Fibroblast of villous mesenchyme (primary cell): ENCODE measurements at regions not wholly inside any gene's neighbourhood (a gene's known extent, or its start where the extent isn't known, plus 50 kb on each side); places are given as distances from the start of the nearest gene placed in this dataset.
A peak's percentile ranks its signal among the peaks of the same experiment; 100 is the strongest.

Experiments
- DNase-seq: peaks from one replicate; pipeline ENCODE4 v3.0.0-alpha.2; 2010; ENCODE audit warnings: low read depth
- H3K4me3 ChIP-seq: 2 replicates; pipeline ENCODE4 v1.5.1; 2011; ENCODE audit warnings: low read depth, mild to moderate bottlenecking, low read length
- CTCF ChIP-seq: IDR thresholded peaks from 2 replicates; pipeline ENCODE4 v1.5.1; 2012; ENCODE audit warnings: low read depth, mild to moderate bottlenecking, low read length; ENCODE audit not compliant: insufficient read depth

- TF ChIP-seq CTCF = no peak
- no peak overlapping the region for H3K4me3 ChIP-seq
- no peak for DNase-seq
Measured at GRCh38 chr6:28743271-28743789, 180.5 kb downstream of the TRIM27 start.

- no peak for TF ChIP-seq CTCF
- H3K4me3 ChIP-seq = peak overlapping the region; percentile 24
- DNase-seq = no peak
Measured at GRCh38 chr6:28747083-28747630, 176.6 kb downstream of the TRIM27 start.

GRCh38 chr6:28747631-28748157, 176.1 kb downstream of the TRIM27 start:
- peak; percentile 55 for DNase-seq
- TF ChIP-seq CTCF = no peak
- peak overlapping the region; percentile 24 for H3K4me3 ChIP-seq

GRCh38 chr6:28748192-28748591, 175.6 kb downstream of the TRIM27 start:
- TF ChIP-seq CTCF = no peak
- DNase-seq = no peak
- H3K4me3 ChIP-seq = no peak overlapping the region

GRCh38 chr6:28750926-28751458, 172.8 kb downstream of the TRIM27 start:
- no peak overlapping the region for H3K4me3 ChIP-seq
- no peak for DNase-seq
- no peak for TF ChIP-seq CTCF

- no peak for DNase-seq
- TF ChIP-seq CTCF = no peak
Measured at GRCh38 chr6:28751514-28751913, 172.3 kb downstream of the TRIM27 start.

More at GRCh38 chr6:28751514-28751913, 172.3 kb downstream of the TRIM27 start:
- H3K4me3 ChIP-seq = no peak overlapping the region
